Ovary (tissue), 7 donors: ENCODE measurements at regions not wholly inside any gene's neighbourhood (a gene's known extent, or its start where the extent isn't known, plus 50 kb on each side); places are given as distances from the start of the nearest gene placed in this dataset.

Source experiments
- DNase-seq, 5 donors: peaks; one replicate each; pipeline ENCODE4 v3.0.0-alpha.2; 2019 to 2020
- H3K27ac ChIP-seq, 2 donors: fragments of 200-600 bp; one replicate each; pipeline versions ENCODE4 v1.5.1 to v1.8.0; 2019 to 2022
- H3K27me3 ChIP-seq: fragments of 200-600 bp; one replicate; pipeline ENCODE4 v1.8.0; 2022
- H3K36me3 ChIP-seq: fragments of 200-600 bp; sonication (generic); one replicate; pipeline ENCODE4 v1.5.1; 2019
- H3K4me1 ChIP-seq: one replicate; pipeline ENCODE4 v1.8.1; 2013; ENCODE audit warnings: mild to moderate bottlenecking, moderate library complexity; ENCODE audit not compliant: insufficient read depth
- H3K4me3 ChIP-seq: fragments of 200-600 bp; sonication (generic); one replicate; pipeline ENCODE4 v1.5.1; 2017
- H3K9me3 ChIP-seq, 2 donors: fragments of 200-600 bp in 1 of 2; sonication (generic) in 1 of 2; one replicate each; pipeline versions ENCODE4 v1.5.1 to v1.8.1; 2013 to 2019; ENCODE audit warnings: mild to moderate bottlenecking in 1 of 2, moderate library complexity in 1 of 2
- EP300 ChIP-seq: sonication (generic); formaldehyde crosslinking; IDR thresholded peaks from one replicate; pipeline ENCODE4 v1.6.1; 2017; ENCODE audit warnings: antibody characterized with exemption
- POLR2A ChIP-seq: fragments of 450-650 bp; IDR thresholded peaks from one replicate; pipeline ENCODE4 v1.6.1; 2017; ENCODE audit warnings: antibody characterized with exemption, mild to moderate bottlenecking, moderate library complexity
- WGBS, 3 donors: extraction: QIAGEN DNeasy Blood & Tissue Kit in 1 of 3; methylation state at CpG; one replicate each; pipeline versions ENCODE4 v1.1.5 to v1.1.7; 2013 to 2017; 5-methylcytosine and 5-hydroxymethylcytosine counted together
- intact Hi-C, 4 donors: fragments of 100-400 bp; cut with DNase I; formaldehyde crosslinking; loops; one replicate each; pipeline versions ENCODE4 v1.11.0 to v1.15.1; 2022 to 2023
- TF ChIP-seq, protein P1 (sequence below), 3 donors: fragments of 450-650 bp in 2 of 3; fragments of 200-600 bp in 1 of 3; IDR thresholded peaks; one replicate each; pipeline versions ENCODE4 v1.5.1 to v1.8.0; 2016 to 2022; ENCODE audit warnings: antibody characterized with exemption in 3 of 3, mild to moderate bottlenecking in 1 of 3
- donor health status: DM: no; HTN: no; CAD: no; lungs with moderate emphysema.
- donor health status: DM: no; HTN: no; CAD: no.
- donor health status: Bipolar disorder and iron deficiency.
- donor health status: DM: no; HTN: no; CAD: no.
- donor health status: DM: yes; HTN: yes; CAD: no.

DNA sequence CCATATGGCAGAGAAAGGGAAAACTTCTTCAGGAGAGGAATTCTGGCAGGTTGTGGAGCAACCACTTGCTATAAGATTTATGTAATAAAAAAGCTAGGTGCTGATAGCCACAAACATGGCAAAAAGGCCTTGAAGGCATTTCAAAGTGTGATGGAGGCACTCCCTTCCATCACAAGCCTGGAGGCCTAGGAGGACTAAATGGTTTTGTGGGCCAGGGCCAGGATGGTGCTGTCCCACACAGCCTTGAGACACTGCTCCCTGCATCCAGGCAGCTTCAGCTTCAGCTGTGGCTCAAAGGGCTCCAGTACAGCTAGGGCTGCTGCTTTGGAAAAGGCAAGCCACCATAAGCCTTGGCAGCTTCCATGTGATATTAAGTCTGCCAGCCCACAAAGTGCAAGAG, 632.8 kb downstream of the BRINP1 start:
- Histone ChIP-seq H3K36me3 (no peaks in the 10 kb centered on the region), H3K4me3 (no peak overlapping the region), H3K9me3 (no peaks in the 10 kb centered on the region), H3K27me3 (no peaks in the 10 kb centered on the region), H3K4me1 (no peaks in the 10 kb centered on the region), H3K27ac (no peak overlapping the region)
- DNase-seq = no peak
- TF ChIP-seq, protein P1, sequence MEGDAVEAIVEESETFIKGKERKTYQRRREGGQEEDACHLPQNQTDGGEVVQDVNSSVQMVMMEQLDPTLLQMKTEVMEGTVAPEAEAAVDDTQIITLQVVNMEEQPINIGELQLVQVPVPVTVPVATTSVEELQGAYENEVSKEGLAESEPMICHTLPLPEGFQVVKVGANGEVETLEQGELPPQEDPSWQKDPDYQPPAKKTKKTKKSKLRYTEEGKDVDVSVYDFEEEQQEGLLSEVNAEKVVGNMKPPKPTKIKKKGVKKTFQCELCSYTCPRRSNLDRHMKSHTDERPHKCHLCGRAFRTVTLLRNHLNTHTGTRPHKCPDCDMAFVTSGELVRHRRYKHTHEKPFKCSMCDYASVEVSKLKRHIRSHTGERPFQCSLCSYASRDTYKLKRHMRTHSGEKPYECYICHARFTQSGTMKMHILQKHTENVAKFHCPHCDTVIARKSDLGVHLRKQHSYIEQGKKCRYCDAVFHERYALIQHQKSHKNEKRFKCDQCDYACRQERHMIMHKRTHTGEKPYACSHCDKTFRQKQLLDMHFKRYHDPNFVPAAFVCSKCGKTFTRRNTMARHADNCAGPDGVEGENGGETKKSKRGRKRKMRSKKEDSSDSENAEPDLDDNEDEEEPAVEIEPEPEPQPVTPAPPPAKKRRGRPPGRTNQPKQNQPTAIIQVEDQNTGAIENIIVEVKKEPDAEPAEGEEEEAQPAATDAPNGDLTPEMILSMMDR (IDR thresholded peaks at IDR 0.05) = no peak
- TF ChIP-seq POLR2A (no peak), EP300 (no peak)
- intact Hi-C loops = no loop called here

DNA sequence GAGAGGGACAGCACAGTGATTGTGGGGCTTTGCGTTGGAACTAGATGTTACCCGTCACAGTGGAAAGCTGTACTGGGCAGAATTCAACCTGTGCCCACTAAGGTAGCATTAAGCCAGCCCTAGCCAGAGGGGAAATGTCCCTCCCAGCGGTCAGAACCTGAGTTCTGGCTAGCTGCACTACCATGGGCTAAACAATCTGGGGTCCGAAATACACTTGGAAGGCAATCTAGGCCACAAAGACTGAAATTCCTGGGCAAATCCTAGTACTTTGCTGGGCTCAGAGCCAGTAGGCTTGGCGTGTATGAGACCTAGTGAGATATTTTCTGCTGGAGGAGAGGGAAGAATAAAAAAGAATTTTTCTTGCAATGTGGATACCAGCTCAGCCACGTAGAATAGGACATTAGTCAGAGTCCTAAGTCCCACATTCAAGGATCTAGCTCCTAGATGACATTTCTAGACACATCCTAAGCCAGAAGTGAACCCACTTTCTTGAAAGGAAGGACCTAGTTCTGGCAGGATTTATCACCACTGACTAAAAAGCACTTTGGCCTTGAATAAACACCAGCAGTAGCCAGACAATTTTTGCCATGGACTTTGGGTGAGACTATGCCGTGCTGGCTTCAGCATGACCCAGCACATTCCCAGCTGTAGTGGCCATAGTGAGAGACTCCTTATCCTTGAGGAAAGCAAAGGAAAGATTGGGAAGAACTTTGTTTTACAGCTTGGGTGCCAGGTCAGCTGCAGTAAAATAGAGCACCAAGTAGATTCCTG, 618.0 kb downstream of the BRINP1 start:
- Histone ChIP-seq H3K9me3 (no peaks in the 10 kb centered on the region), H3K4me3 (no peak overlapping the region), H3K36me3 (no peaks in the 10 kb centered on the region), H3K4me1 (no peaks in the 10 kb centered on the region), H3K27me3 (no peaks in the 10 kb centered on the region), H3K27ac (no peak overlapping the region)
- DNase-seq = no peak
- TF ChIP-seq POLR2A = no peak
- TF ChIP-seq EP300 = no peak
- TF ChIP-seq, protein P1 (IDR thresholded peaks at IDR 0.05) = no peak
- WGBS, 3 donors = 73 to 82% (median 78%) methylated on average over 7 of the region's 7 CpGs
- intact Hi-C loops = no loop called here

DNA sequence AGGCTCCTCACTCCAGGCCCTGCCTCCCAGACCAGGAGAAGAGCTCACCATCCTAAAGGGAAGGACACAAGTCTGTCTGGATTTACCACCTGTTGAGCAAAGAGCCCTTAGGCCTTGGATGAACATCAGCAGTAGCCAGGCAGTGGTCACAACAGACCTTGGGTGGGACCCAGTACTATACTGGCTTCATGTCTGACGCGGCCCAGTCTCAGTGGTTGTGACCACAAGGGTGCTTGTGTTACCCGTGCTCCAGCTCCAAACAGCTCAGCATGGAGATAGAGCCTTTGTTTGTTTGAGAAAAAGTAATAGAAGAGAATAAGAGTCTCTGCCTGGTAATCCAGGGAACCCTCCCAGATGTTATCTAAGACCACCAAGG, 617.4 kb downstream of the BRINP1 start:
- TF ChIP-seq POLR2A (no peak), EP300 (no peak)
- TF ChIP-seq, protein P1 (IDR thresholded peaks at IDR 0.05) = no peak
- DNase-seq = no peak
- no peaks in the 10 kb centered on the region for H3K4me1 ChIP-seq
- H3K27me3 ChIP-seq = no peaks in the 10 kb centered on the region
- no peak overlapping the region for H3K27ac ChIP-seq
- no peaks in the 10 kb centered on the region for H3K9me3 ChIP-seq
- intact Hi-C loops = no loop called here
- no peaks in the 10 kb centered on the region for H3K36me3 ChIP-seq
- no peak overlapping the region for H3K4me3 ChIP-seq
- 40 to 89% (median 56%) methylated on average over 3 of the region's 3 CpGs for WGBS, 3 donors

DNA sequence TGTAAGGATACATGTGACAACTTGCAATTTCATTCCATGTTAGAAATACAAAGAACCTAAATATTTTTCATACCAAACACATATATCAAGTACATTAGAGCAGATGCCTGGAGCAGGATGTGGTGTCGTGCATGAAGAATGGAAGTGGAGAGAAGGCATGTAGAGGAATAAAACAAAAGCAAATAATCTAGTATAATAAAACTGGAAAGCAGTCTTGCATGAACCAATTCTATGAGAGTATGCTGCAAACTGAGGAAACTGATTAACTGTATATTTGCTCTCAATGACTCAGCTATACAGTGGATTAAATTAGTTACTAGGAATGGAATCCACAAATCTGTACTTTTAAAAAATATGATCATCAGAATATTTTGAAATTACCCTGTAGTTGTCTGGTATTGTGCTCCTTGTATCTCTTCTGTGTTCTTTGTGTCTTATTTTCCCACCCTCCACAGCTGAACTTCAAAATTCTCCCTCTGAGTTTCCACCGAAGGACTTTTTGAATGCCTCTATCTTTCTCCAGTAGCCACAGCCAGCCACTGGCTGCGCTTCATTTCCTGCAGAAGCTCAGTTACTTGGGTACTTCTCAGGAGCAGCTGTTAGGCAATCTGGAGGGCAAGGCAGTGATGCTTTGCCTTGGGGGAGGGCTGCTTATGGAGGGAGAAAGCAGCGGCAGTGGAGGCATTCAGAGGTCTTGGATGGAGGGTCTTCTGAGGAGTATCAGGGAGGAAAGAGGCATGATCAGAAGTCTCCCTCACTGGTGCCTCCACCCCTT, 608.0 kb downstream of the BRINP1 start:
- no peaks in the 10 kb centered on the region for H3K9me3 ChIP-seq
- no peak overlapping the region for H3K27ac ChIP-seq
- TF ChIP-seq, protein P1 (IDR thresholded peaks at IDR 0.05) = no peak
- TF ChIP-seq EP300 (no peak), POLR2A (no peak)
- intact Hi-C loops = no loop called here
- no peak overlapping the region for H3K4me3 ChIP-seq
- DNase-seq = no peak
- H3K36me3 ChIP-seq = no peaks in the 10 kb centered on the region
- H3K4me1 ChIP-seq = no peaks in the 10 kb centered on the region
- 60 to 80% (median 79%) methylated on average over 4 of the region's 4 CpGs for WGBS, 3 donors
- no peaks in the 10 kb centered on the region for H3K27me3 ChIP-seq
